ENCODE measurements at regions not wholly inside any gene's neighbourhood (a gene's known extent, or its start where the extent isn't known, plus 50 kb on each side); places are given as distances from the start of the nearest gene placed in this dataset.
"Not testable (repeated sequence)": the region's sequence is repeated elsewhere in the genome, so short reads cannot be mapped to it uniquely, and the experiment has no call there.

- no peak for DNase-seq (ENCODE audit: low read depth)
Observed at GRCh38 chrX:63581906-63582305, 203.1 kb downstream of the ARHGEF9 start.

DNA sequence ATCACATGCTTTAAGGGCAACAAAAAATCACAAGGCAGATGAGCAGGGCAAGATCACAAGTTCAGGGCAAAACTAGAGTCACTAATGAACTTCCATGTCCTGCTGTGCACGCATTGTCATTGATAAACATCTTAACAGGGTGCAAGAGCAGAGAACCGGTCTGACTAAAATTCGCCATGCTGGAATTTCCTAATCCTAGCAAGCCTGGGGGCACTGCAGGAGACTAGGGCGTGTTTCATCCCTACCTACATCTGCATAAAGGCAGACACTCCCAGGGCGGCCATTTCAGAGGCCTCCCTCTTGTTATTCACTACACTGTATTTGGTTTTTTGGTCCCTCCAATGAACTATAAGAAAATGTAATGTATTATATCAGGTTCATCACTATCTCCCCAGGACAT, 203.6 kb downstream of the ARHGEF9 start:
- DNase-seq (ENCODE audit: low read depth): no peak

DNA sequence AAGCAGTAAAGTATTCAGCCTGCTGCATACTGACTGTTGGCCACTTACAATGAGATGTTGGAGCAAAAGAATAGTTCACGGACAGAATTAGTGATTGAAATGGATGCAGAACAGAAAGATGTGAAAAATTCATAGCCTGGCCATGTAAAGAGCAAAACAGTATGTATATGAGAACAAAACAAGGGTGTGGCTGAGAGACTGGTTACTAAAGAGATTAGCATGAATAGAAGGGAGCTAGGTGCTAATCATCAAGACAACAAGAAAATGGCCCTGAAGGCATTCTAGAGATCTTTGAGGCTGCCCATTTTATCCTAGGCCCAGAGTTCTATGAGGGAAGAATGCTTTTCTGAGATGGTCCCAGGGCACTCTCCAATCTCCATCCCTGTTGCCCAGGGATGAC, 208.5 kb downstream of the ARHGEF9 start:
- DNase-seq (ENCODE audit: low read depth): no peak

DNA sequence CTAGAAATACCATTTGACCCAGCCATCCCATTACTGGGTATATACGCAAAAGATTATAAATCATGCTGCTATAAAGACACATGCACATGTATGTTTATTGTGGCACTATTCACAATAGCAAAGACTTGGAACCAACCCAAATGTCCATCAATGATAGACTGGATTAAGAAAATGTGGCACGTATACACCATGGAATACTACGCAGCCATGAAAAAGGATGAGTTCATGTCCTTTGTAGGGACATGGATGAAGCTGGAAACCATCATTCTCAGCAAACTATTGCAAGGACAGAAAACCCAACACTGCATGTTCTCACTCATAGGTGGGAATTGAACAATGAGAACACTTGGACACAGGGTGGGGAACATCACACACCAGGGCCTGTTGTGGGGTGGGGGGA, 209.3 kb downstream of the ARHGEF9 start:
- DNase-seq (ENCODE audit: low read depth): not testable (repeated sequence)

DNA sequence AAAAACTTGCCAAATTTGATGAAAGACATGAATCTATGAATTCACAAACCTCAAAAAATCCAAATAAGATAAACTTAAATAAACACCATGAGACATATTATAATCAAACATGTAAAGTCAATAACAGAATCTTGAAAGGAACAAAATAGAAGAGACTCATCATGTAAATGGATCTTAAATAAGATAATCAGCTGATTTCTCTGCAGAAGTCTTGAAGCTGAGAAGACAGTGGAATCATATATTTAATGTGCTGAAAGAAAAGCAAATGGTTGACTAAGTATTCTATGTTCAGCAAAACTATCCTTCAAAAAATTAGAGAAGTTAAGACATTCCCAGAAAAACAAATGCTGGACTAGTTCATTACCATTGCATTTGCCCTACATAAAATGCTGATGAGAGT, 215.7 kb upstream of the SPIN4 start:
- no peak for DNase-seq (ENCODE audit: low read depth)

DNA sequence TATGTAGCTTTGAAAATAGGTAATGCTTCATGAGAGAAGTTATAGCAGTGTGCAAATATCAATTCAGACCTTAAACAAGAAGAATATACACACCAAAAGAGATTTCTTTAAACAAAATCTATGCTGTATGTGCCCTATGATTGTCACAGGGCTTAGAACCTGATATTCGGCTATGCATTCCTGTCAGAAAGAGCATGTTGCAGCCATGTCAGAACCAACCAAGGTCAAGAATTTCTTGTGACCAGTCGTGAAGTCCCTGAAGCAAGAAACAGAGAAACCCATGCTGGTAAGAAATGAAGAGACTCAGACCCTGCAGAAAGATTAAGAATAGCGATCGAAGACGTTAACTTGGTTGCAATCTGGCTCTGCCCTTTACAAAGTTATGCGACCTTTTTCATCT, 210.3 kb upstream of the SPIN4 start:
- no peak for DNase-seq (ENCODE audit: low read depth)

- DNase-seq (ENCODE audit: low read depth): peak; percentile 17
Observed at GRCh38 chrX:63560601-63561218, 209.6 kb upstream of the SPIN4 start.

GRCh38 chrX:63551856-63552255, 200.7 kb upstream of the SPIN4 start:
- DNase-seq (ENCODE audit: low read depth): no peak

- no peak for DNase-seq (ENCODE audit: low read depth)
Observed at GRCh38 chrX:63530654-63531053, 179.5 kb upstream of the SPIN4 start.

DNA sequence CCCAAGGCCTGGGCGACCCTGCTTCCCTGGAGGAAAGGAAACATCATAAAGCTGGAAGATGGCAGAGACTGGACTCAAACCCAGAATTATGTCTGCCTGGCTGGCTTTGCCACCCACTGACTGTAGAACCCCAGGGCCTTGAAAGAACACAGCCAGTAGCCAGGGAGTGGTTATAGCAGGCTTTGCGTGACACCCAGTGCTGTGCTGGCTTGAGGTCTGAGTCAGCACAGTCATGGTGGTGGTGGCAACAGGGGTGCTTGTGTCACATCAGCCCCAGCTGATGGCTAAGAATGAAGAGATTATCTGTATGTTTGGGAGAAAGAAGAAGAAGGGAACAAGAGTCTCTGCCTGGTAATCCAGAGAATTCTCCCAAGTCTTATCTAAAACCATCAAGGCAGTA, 178.8 kb upstream of the SPIN4 start:
- DNase-seq (ENCODE audit: low read depth): no peak

DNA sequence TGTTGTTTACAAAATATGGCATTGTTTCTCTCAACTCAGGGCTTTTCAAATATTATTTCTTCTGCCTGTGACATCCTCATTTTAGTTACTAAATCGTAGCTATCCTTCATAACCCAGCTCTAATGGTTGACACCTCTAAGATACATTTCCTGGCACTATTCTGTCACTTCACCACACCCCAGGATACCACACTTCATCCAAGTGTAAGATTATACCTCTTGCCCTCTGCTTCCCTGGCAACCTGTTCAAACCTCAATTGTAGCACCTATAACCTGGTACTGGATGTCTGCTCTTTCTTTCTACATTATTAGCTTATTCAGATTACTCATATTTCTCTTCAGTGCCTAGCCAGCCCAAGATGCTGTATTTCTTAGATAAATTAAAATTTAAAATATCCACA, 175.7 kb upstream of the SPIN4 start:
- DNase-seq (ENCODE audit: low read depth): no peak

- no peak for DNase-seq (ENCODE audit: low read depth)
Observed at GRCh38 chrX:63525491-63525890, 174.4 kb upstream of the SPIN4 start.

DNA sequence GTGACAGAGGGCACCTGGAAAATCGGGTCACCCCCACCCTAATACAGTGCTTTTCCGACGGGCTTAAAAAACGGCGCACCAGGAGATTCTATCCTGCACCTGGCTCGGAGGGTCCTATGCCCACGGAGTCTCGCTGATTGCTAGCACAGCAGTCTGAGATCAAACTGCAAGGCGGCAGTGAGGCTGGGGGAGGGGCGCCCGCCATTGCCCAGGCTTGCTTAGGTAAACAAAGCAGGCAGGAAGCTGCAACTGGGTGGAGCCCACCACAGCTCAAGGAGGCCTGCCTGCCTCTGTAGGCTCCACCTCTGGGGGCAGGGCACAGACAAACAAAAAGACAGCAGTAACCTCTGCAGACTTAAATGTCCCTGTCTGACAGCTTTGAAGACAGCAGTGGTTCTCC, 168.2 kb upstream of the SPIN4 start:
- DNase-seq (ENCODE audit: low read depth): not testable (repeated sequence)

- no peak for DNase-seq (ENCODE audit: low read depth)
Observed at GRCh38 chrX:63514569-63515080, 163.5 kb upstream of the SPIN4 start.

- no peak for DNase-seq (ENCODE audit: low read depth)
Observed at GRCh38 chrX:63513825-63514568, 162.9 kb upstream of the SPIN4 start.

DNA sequence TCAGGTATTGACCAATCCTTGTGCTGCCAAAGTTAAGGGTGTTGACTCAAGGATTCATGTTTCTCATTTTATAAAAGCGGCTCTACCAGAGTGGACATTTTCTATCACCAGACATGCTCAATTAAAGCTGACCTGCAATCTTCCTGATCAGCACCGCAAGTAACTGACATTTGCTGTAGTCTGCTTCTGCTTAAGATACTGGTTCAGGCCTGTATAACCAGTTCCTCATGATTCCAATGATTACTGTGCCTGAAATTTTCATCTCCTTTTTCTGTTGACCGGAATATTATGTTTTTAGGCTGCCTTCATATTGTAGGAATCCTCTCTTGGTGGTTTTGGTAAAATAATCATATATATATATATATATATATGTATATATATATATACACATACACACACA, 160.2 kb upstream of the SPIN4 start:
- DNase-seq (ENCODE audit: low read depth): no peak

DNA sequence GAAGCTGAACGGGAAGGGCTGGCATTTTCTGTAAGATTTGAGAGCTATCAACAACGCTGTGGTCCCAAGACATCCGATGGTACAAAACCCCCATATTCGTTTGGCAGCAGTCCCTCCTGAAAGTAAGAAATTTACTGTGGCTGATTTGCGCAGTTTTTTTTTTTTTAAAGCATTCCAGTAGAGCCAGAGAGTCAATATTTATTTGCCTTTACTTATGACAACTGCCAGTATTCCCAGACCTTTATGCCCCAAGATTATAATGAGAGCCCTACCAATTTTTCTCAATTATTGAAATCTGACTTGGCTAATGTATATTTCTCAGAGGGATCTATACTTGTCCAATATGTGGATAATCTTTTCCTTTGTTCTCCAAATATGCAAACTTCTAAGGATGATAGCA, 157.5 kb upstream of the SPIN4 start:
- no peak for DNase-seq (ENCODE audit: low read depth)

- no peak for DNase-seq (ENCODE audit: low read depth)
Observed at GRCh38 chrX:63506320-63506719, 155.2 kb upstream of the SPIN4 start.

- DNase-seq (ENCODE audit: low read depth): no peak
Observed at GRCh38 chrX:63503541-63503940, 152.4 kb upstream of the SPIN4 start.

DNA sequence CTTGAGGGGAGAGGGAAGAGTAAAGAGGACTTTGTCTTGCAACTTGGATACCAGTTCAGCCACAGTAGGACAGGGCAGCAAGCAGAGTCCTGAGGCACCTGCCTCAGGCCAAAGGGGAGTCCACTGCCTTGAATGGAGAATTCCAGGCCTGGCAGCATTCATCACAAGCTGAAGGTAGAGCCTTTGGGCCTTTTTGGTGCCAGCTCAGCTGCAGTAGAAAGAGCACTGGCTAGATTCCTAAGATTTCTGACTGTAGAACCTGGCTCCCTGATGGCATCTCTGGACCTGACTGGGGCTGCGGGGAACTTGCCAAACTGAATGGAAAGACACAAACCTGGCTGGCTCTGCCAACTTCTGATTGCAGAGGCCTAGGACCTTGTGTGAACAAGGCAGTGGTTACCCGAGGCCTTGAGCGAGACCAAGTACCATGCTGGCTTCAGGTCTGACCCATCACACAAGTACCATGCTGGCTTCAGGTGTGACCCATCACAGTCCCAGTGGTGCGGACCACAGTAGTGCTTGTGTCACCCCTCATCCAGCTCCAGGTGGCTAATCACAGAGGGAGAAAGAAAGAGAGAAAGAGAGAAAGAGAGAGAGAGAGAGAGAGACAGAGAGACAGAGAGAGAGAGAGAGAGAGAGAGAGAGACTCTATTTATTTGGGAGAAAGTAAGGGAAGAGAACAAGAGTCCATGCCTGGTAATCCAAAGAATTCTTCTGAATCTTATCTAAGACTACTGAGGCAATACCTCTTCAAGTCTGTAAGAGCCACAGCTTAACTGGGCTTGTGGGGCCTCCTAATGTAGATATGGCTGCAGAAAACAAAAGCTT, 137.6 kb upstream of the SPIN4 start:
- DNase-seq (ENCODE audit: low read depth): no peak

DNA sequence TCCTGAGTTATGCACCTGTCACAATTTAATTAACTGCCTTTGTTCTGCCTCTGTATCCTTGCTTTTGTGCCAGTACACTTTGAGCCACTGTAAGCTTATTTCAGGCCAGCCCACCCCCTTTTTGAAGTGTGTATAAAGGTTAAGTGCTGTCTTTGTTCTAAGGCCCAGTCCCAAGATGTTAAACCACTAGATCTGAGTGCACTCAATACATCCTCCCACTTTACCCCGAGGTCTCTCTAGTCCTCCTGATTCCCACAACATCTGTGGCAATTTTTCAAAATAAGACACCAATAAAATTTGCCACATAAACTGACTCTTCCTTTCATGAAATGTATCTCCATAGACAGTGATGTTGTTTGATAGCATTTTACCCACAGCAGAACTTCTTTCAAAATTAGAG, 124.1 kb upstream of the SPIN4 start:
- DNase-seq (ENCODE audit: low read depth): no peak

DNA sequence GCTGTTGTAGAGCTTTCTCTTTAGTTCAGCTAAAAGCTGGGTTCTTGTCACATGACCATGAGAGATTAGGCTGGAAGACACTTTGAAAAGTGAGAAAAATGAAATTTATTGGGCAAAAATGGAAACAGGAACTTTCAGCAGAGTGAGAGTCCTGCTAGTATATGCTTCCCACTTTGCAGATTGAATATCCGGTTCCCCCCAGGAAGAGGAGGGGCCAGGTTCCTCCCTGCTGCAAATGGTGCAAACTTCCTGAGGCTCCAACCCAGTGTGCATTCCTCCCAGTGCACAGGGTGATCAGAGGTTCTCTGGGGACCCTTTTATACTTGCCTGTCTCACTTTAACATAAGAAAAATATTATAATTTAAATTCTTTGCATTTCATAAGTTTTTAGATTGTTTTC, 119.9 kb upstream of the SPIN4 start:
- no peak for DNase-seq (ENCODE audit: low read depth)

- no peak for DNase-seq (ENCODE audit: low read depth)
Observed at GRCh38 chrX:63470506-63470905, 119.4 kb upstream of the SPIN4 start.
